MCF 10A (cell line): ENCODE measurements at regions not wholly inside any gene's neighbourhood (a gene's known extent, or its start where the extent isn't known, plus 50 kb on each side); places are given as distances from the start of the nearest gene placed in this dataset.

Experiments
- BruUV-seq: library from RNA; stranded (reverse); fragments of 400-500 nt; replicated peaks from 2 replicates; lab custom pipeline; 2021; lab: Mats Ljungman, UMichigan
- CTCF ChIA-PET: fragments of 300-600 bp; sonication (Branson Sonifier 250); formaldehyde crosslinking; extraction: SDS; loops from one replicate; lab custom pipeline; 2021; ENCODE audit warnings: antibody characterized with exemption, inconsistent platforms; lab: Yijun Ruan, JAX
- POLR2A ChIA-PET: fragments of 300-600, 350-650 bp; sonication (Branson Sonifier 250); formaldehyde crosslinking; extraction: SDS; loops from one replicate; lab custom pipeline; 2020; ENCODE audit warnings: antibody characterized with exemption, inconsistent platforms; lab: Yijun Ruan, JAX
- DNase-seq: peaks from one replicate; pipeline ENCODE4 v3.0.0-alpha.2; 2018; ENCODE audit not compliant: unreplicated experiment
- H3K27ac Mint-ChIP-seq: one replicate; pipeline ENCODE4 v1.8.0; 2022; ENCODE audit warnings: mild to moderate bottlenecking, low read depth, mixed read lengths; ENCODE audit not compliant: unreplicated experiment
- H3K27me3 Mint-ChIP-seq: one replicate; pipeline ENCODE4 v1.8.0; 2022; ENCODE audit warnings: mixed read lengths; ENCODE audit not compliant: insufficient read depth, unreplicated experiment
- H3K36me3 Mint-ChIP-seq: one replicate; pipeline ENCODE4 v1.8.0; 2022; ENCODE audit warnings: mild to moderate bottlenecking, moderate library complexity, mixed read lengths; ENCODE audit not compliant: insufficient read depth, unreplicated experiment
- H3K4me1 Mint-ChIP-seq: one replicate; pipeline ENCODE4 v1.8.0; 2022; ENCODE audit warnings: mixed read lengths; ENCODE audit not compliant: insufficient read depth, unreplicated experiment
- H3K4me3 Mint-ChIP-seq: one replicate; pipeline ENCODE4 v1.8.0; 2022; ENCODE audit warnings: mild to moderate bottlenecking, moderate library complexity, mixed read lengths; ENCODE audit not compliant: unreplicated experiment
- H3K9me3 Mint-ChIP-seq: one replicate; pipeline ENCODE4 v1.8.0; 2022; ENCODE audit warnings: mixed read lengths; ENCODE audit not compliant: unreplicated experiment
- CTCF ChIP-seq: fragments of 200-600 bp; IDR thresholded peaks from one replicate; pipeline ENCODE4 v1.8.0; 2022; ENCODE audit warnings: antibody characterized with exemption, mild to moderate bottlenecking; ENCODE audit not compliant: unreplicated experiment
- intact Hi-C: fragments of 100-400 bp; cut with micrococcal nuclease; formaldehyde crosslinking; loops from 2 replicates; pipeline ENCODE4 v1.14.1; 2022

- CTCF ChIA-PET: interaction anchor here (0.5 kb wide), 1 partner anchor 9 kb away, joined by 4 read pairs; no protein-coding TSS in a partner anchor
- BruUV-seq: no TSS peak
- POLR2A ChIA-PET: interaction anchor here (0.7 kb wide), 1 partner anchor 68 kb away, joined by 4 read pairs; no protein-coding TSS in a partner anchor
- intact Hi-C loops: no loop called here
- no peak for TF ChIP-seq CTCF
- H3K27ac Mint-ChIP-seq: no peak overlapping the region
- H3K9me3 Mint-ChIP-seq: no peaks in the 10 kb centered on the region
- no peak overlapping the region for H3K4me3 Mint-ChIP-seq
- DNase-seq: no peak
- no peaks in the 10 kb centered on the region for H3K27me3 Mint-ChIP-seq
- H3K36me3 Mint-ChIP-seq: no peaks in the 10 kb centered on the region
- no peaks in the 10 kb centered on the region for H3K4me1 Mint-ChIP-seq
Measured at GRCh38 chr4:127357765-127358164, 275.0 kb upstream of the INTU start.

GRCh38 chr4:127362686-127363085 is 270.1 kb upstream of the INTU start:
- Mint-ChIP-seq H3K4me3 (no peak overlapping the region), H3K4me1 (no peaks in the 10 kb centered on the region), H3K36me3 (no peaks in the 10 kb centered on the region), H3K27ac (no peak overlapping the region), H3K9me3 (no peaks in the 10 kb centered on the region), H3K27me3 (no peaks in the 10 kb centered on the region)
- CTCF ChIA-PET: interaction anchor here (0.5 to 0.7 kb wide), 2 partner anchors 34 to 123 kb away, joined by 3 to 4 read pairs; no protein-coding TSS in a partner anchor
- no peak for DNase-seq
- no TSS peak for BruUV-seq
- POLR2A ChIA-PET: no interaction called here
- TF ChIP-seq CTCF: no peak
- intact Hi-C loops: no loop called here

- Mint-ChIP-seq H3K4me1 (no peaks in the 10 kb centered on the region), H3K27ac (no peak overlapping the region), H3K27me3 (no peaks in the 10 kb centered on the region), H3K9me3 (no peaks in the 10 kb centered on the region), H3K4me3 (no peak overlapping the region), H3K36me3 (no peaks in the 10 kb centered on the region)
- intact Hi-C loops: no loop called here
- no peak for TF ChIP-seq CTCF
- DNase-seq: no peak
- ChIA-PET CTCF (no interaction called here), POLR2A (no interaction called here)
- BruUV-seq: no TSS peak
Measured at GRCh38 chr4:127364397-127364796, 268.4 kb upstream of the INTU start.

GRCh38 chr4:127364911-127365310 is 267.8 kb upstream of the INTU start:
- CTCF ChIA-PET: no interaction called here
- no peak for TF ChIP-seq CTCF
- H3K9me3 Mint-ChIP-seq: no peaks in the 10 kb centered on the region

More at GRCh38 chr4:127364911-127365310, 267.8 kb upstream of the INTU start:
- no peaks in the 10 kb centered on the region for H3K27me3 Mint-ChIP-seq
- H3K36me3 Mint-ChIP-seq: no peaks in the 10 kb centered on the region
- POLR2A ChIA-PET: no interaction called here
- H3K4me1 Mint-ChIP-seq: no peaks in the 10 kb centered on the region
- no TSS peak for BruUV-seq
- no peak overlapping the region for H3K4me3 Mint-ChIP-seq
- no peak for DNase-seq
- intact Hi-C loops: no loop called here
- no peak overlapping the region for H3K27ac Mint-ChIP-seq
